ENCODE measurements at regions not wholly inside any gene's neighbourhood (a gene's known extent, or its start where the extent isn't known, plus 50 kb on each side); places are given as distances from the start of the nearest gene placed in this dataset.

DNA sequence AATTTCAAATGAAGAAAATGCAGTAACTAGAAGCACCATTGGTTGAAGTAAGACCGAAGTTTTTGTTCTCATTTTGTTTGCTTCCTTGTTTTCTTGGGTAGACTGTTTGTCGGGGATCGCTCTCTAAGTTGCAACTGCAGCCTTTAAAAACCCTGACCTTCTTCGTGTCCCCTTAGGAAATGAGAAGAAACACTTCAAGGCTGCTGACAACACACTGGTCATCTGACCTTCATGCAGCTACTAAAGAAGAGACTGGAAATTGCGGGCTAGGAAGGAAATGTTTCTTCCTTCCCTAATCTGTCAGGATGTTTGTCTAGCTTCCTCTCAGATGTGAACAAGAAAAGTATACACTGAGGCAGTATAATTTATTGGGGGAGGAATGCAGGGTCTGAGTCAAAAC lies 50.7 kb upstream of the CHSY3 start:
- intact Hi-C loops (cut with DNase I) = no loop called here

More for the DNA sequence above, 50.7 kb upstream of the CHSY3 start:
- no peaks in the 10 kb centered on the region for H3K4me1 ChIP-seq
- no peak overlapping the region for H3K4me3 ChIP-seq (replicated peaks in 1 of 3)
- H3K27me3 ChIP-seq = no peaks in the 10 kb centered on the region
- H3K36me3 ChIP-seq = no peaks in the 10 kb centered on the region
- DNase-seq = no peak
- WGBS, 2 donors = 37 to 61% methylated on average over 5 of the region's 5 CpGs
- TF ChIP-seq, protein P1, sequence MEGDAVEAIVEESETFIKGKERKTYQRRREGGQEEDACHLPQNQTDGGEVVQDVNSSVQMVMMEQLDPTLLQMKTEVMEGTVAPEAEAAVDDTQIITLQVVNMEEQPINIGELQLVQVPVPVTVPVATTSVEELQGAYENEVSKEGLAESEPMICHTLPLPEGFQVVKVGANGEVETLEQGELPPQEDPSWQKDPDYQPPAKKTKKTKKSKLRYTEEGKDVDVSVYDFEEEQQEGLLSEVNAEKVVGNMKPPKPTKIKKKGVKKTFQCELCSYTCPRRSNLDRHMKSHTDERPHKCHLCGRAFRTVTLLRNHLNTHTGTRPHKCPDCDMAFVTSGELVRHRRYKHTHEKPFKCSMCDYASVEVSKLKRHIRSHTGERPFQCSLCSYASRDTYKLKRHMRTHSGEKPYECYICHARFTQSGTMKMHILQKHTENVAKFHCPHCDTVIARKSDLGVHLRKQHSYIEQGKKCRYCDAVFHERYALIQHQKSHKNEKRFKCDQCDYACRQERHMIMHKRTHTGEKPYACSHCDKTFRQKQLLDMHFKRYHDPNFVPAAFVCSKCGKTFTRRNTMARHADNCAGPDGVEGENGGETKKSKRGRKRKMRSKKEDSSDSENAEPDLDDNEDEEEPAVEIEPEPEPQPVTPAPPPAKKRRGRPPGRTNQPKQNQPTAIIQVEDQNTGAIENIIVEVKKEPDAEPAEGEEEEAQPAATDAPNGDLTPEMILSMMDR (IDR thresholded peaks at IDR 0.05) = no peak
- no peak for TF ChIP-seq POLR2A (IDR thresholded peaks at IDR 0.05)
- no peak overlapping the region for H3K27ac ChIP-seq
- H3K9me3 ChIP-seq = no peaks in the 10 kb centered on the region
